Endothelial cell of umbilical vein (primary cell): ENCODE measurements at regions not wholly inside any gene's neighbourhood (a gene's known extent, or its start where the extent isn't known, plus 50 kb on each side); places are given as distances from the start of the nearest gene placed in this dataset.

Experiments
- BruUV-seq: library from RNA; stranded (reverse); fragments of 400-500 nt; replicated peaks from 2 replicates; lab custom pipeline; 2021; lab: Mats Ljungman, UMichigan
- CTCF ChIA-PET: fragments of 300-600, 350-600 bp; sonication (Branson Sonifier 250); formaldehyde crosslinking; loops from one replicate; lab custom pipeline; 2021; ENCODE audit warnings: antibody characterized with exemption, inconsistent platforms; lab: Charles Lee
- POLR2A ChIA-PET: fragments of 300-600, 350-600 bp; sonication (Branson Sonifier 250); formaldehyde crosslinking; loops from one replicate; lab custom pipeline; 2021; ENCODE audit warnings: antibody characterized with exemption, inconsistent platforms; lab: Charles Lee
- DNase-seq: peaks from one replicate; pipeline ENCODE4 v3.0.0-alpha.2; 2011; ENCODE audit warnings: low read depth, low spot score
- FAIRE-seq: peaks from 2 replicates; lab custom pipeline; 2011; peaks lifted over from hg19 to GRCh38; lab: Jason Lieb, UNC
- H2AFZ ChIP-seq: 2 replicates; pipeline ENCODE4 v1.6.0; 2012; ENCODE audit warnings: low read depth, low read length, control low read depth, inconsistent platforms
- H3K27ac ChIP-seq: 2 replicates; pipeline ENCODE4 v1.5.1; 2011; ENCODE audit warnings: low read depth, mild to moderate bottlenecking, control low read depth, low read length, moderate library complexity; ENCODE audit not compliant: insufficient read depth
- H3K27me3 ChIP-seq, 2 experiments: 2 replicates each; pipeline versions ENCODE4 v1.6.0 to v1.6.1; 2011; ENCODE audit warnings: low read length in 2 of 2, mixed read lengths in 1 of 2; ENCODE audit not compliant: control insufficient read depth in 2 of 2, insufficient read depth in 2 of 2
- H3K36me3 ChIP-seq, 2 experiments: 2 replicates in 1 of 2; 3 replicates in 1 of 2; pipeline ENCODE4 v1.5.1; 2011; ENCODE audit warnings: low read length in 2 of 2, mild to moderate bottlenecking in 1 of 2, moderate library complexity in 1 of 2; ENCODE audit not compliant: control insufficient read depth in 2 of 2, insufficient read depth in 2 of 2; ENCODE audit errors: extremely low read depth in 1 of 2
- H3K4me1 ChIP-seq: 3 replicates; pipeline ENCODE4 v1.5.1; 2011; ENCODE audit warnings: mild to moderate bottlenecking, low read length; ENCODE audit not compliant: control insufficient read depth, insufficient read depth; ENCODE audit errors: extremely low read depth
- H3K4me2 ChIP-seq: 2 replicates; pipeline ENCODE4 v1.6.1; 2011; ENCODE audit warnings: low read length, control low read depth, mixed read lengths; ENCODE audit not compliant: insufficient read depth
- H3K4me3 ChIP-seq, 3 experiments: fragments of 200-600 bp in 1 of 3; sonication (generic), shearing (Covaris generic) in 1 of 3; replicated peaks in 1 of 3; 2 replicates each; pipeline ENCODE4 v1.5.1; 2011 to 2016; ENCODE audit warnings: control low read depth in 3 of 3, low read length in 3 of 3, mild to moderate bottlenecking in 2 of 3, inconsistent platforms in 1 of 3, low read depth in 1 of 3, moderate library complexity in 1 of 3; ENCODE audit not compliant: insufficient read depth in 1 of 3
- H3K79me2 ChIP-seq: 2 replicates; pipeline ENCODE4 v1.6.0; 2012; ENCODE audit warnings: low read length, inconsistent platforms; ENCODE audit not compliant: control insufficient read depth, insufficient read depth
- H3K9ac ChIP-seq: replicated peaks from 2 replicates; pipeline ENCODE3; 2011; ENCODE audit warnings: low read length, control low read depth; ENCODE audit not compliant: insufficient read depth; ENCODE audit errors: extremely low read depth
- H3K9me1 ChIP-seq: replicated peaks from 3 replicates; pipeline ENCODE4 v1.6.0; 2011; ENCODE audit warnings: mild to moderate bottlenecking, low read length; ENCODE audit not compliant: control insufficient read depth, insufficient read depth; ENCODE audit errors: extremely low read depth
- H3K9me3 ChIP-seq: replicated peaks from 2 replicates; pipeline ENCODE4 v1.5.1; 2012; ENCODE audit warnings: low read length, inconsistent platforms; ENCODE audit not compliant: control insufficient read depth, insufficient read depth
- H4K20me1 ChIP-seq: replicated peaks from 2 replicates; pipeline ENCODE3; 2011; ENCODE audit warnings: mild to moderate bottlenecking, low read length; ENCODE audit not compliant: control insufficient read depth, insufficient read depth; ENCODE audit errors: extremely low read depth
- CTCF ChIP-seq, 2 donors: IDR thresholded peaks; 1 replicate in 1 of 2; 2 replicates in 1 of 2; pipeline ENCODE4 v1.5.1; 2011; ENCODE audit warnings: low read length in 2 of 2, mild to moderate bottlenecking in 2 of 2, moderate library complexity in 2 of 2, control low read depth in 1 of 2, inconsistent platforms in 1 of 2, low read depth in 1 of 2; ENCODE audit not compliant: insufficient read depth in 1 of 2; ENCODE audit errors: extremely low read depth in 1 of 2
- EZH2 ChIP-seq: IDR thresholded peaks from 2 replicates; pipeline ENCODE4 v1.6.1; 2012; ENCODE audit warnings: borderline replicate concordance, low read depth, mild to moderate bottlenecking, moderate library complexity, low read length, inconsistent platforms; ENCODE audit not compliant: severe bottlenecking
- FOS ChIP-seq: IDR thresholded peaks from 2 replicates; pipeline ENCODE4 v1.6.1; 2011; ENCODE audit warnings: mild to moderate bottlenecking, low read length, moderate library complexity, borderline replicate concordance; ENCODE audit not compliant: insufficient read depth
- GATA2 ChIP-seq: IDR thresholded peaks from 2 replicates; pipeline ENCODE4 v1.7.0; 2011; ENCODE audit warnings: low read depth, mild to moderate bottlenecking, moderate library complexity, mixed read lengths, low read length; ENCODE audit not compliant: insufficient read length, insufficient read depth
- JUN ChIP-seq: IDR thresholded peaks from 2 replicates; pipeline ENCODE4 v1.6.1; 2011; ENCODE audit warnings: borderline replicate concordance, low read depth; ENCODE audit not compliant: insufficient read length, insufficient read depth
- MAX ChIP-seq: IDR thresholded peaks from 2 replicates; pipeline ENCODE4 v1.6.1; 2011; ENCODE audit not compliant: insufficient read depth, insufficient read length
- MYC ChIP-seq: IDR thresholded peaks from one replicate; pipeline ENCODE4 v1.6.1; 2011; ENCODE audit warnings: mild to moderate bottlenecking, low read depth, low read length
- POLR2A ChIP-seq: IDR thresholded peaks from 2 replicates; pipeline ENCODE4 v1.6.1; 2012; ENCODE audit warnings: low read depth, mild to moderate bottlenecking, control low read depth, low read length
- POLR2AphosphoS5 ChIP-seq: IDR thresholded peaks from 2 replicates; pipeline ENCODE4 v1.6.1; 2012; ENCODE audit warnings: low read depth, mild to moderate bottlenecking, control low read depth, low read length, moderate library complexity; ENCODE audit not compliant: insufficient read depth
- dilution Hi-C: fragments of 300-500 bp; cut with MboI; formaldehyde crosslinking; loops from one replicate; pipeline ENCODE4 v1.15.0; 2019; ENCODE audit warnings: low sequenced_read_pairs; ENCODE audit not compliant: extremely low pct_ligation_motif_present
- intact Hi-C: fragments of 100-400 bp; cut with micrococcal nuclease; formaldehyde crosslinking; loops from one replicate; pipeline ENCODE4 v1.10.0; 2022

- FAIRE-seq (no peak), DNase-seq (no peak)
- no peak overlapping the region for H2AFZ ChIP-seq
- H3K36me3 ChIP-seq = no peaks in the 10 kb centered on the region
- TF ChIP-seq POLR2A = no peak
- no peak for TF ChIP-seq CTCF (IDR thresholded peaks at IDR 0.05; ENCODE audit: extremely low read depth in 1 of 2, insufficient read depth in 1 of 2, low read depth in 1 of 2, low read length in 2 of 2)
- TF ChIP-seq JUN = no peak
- no peak for TF ChIP-seq GATA2
- TF ChIP-seq POLR2AphosphoS5 = no peak
- no peak for TF ChIP-seq FOS
- no peak for TF ChIP-seq MAX
- TF ChIP-seq MYC = no peak
- no peak for TF ChIP-seq EZH2
- no peaks in the 10 kb centered on the region for H4K20me1 ChIP-seq
- ChIA-PET POLR2A (no interaction called here), CTCF (no interaction called here)
- H3K4me1 ChIP-seq = no peaks in the 10 kb centered on the region
- H3K27ac ChIP-seq = no peak overlapping the region
- H3K4me2 ChIP-seq = no peak overlapping the region
- no peaks in the 10 kb centered on the region for H3K79me2 ChIP-seq
- H3K9me1 ChIP-seq = no peaks in the 10 kb centered on the region
- dilution Hi-C loops = no loop called here
- no peak overlapping the region for H3K9ac ChIP-seq
- BruUV-seq = no TSS peak
- no peaks in the 10 kb centered on the region for H3K9me3 ChIP-seq
- no peak overlapping the region for H3K4me3 ChIP-seq
- intact Hi-C loops = no loop called here
- H3K27me3 ChIP-seq = no peaks in the 10 kb centered on the region
Observed at GRCh38 chr14:104516906-104517305, 62.7 kb upstream of the C14orf180 start.
